ENCODE measurements at regions not wholly inside any gene's neighbourhood (a gene's known extent, or its start where the extent isn't known, plus 50 kb on each side); places are given as distances from the start of the nearest gene placed in this dataset.

DNA sequence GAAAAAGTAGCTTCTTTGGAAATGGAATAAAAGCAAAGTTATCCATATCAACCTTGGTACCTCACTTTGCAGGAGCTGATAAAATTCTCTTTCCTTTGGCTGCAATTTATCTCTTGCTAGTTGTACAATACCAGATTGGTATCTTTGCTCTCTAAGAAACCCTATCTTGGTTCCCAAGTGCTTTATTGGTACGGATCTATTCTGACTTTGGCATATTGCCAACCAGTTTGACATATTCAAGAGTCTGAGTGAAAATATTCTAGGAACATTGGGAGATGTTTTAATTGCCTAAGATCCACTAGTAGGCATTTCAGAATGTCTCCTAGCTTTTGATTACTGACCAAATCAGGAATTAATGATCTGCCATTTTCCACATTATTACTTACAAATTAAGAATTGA lies 167.2 kb upstream of the ATP2B1 start:
- Histone ChIP-seq H3K4me3 (ENCODE audit: low read length) (no peak overlapping the region), H3K9me3 (ENCODE audit: control insufficient read depth, insufficient read depth, low read length) (peaks cover 12% of the 10 kb centered on the region; the same call in 1 of the 2 replicates), H3K9me2 (replicated peaks; ENCODE audit: control insufficient read depth, low read length) (no peaks in the 10 kb centered on the region), H3K36me3 (ENCODE audit: control insufficient read depth, low read length) (peaks cover 4% of the 10 kb centered on the region), H3F3A (ENCODE audit: control insufficient read depth, insufficient read depth) (peaks cover 7% of the 10 kb centered on the region), H3K4me2 (ENCODE audit: low read length) (no peak overlapping the region), H3K27me3 (ENCODE audit: control insufficient read depth, low read length) (no peaks in the 10 kb centered on the region), H3K79me2 (ENCODE audit: control insufficient read depth, low read length) (no peaks in the 10 kb centered on the region), H3K4me1 (ENCODE audit: control insufficient read depth, low read length) (peaks cover 33% of the 10 kb centered on the region), H3K27ac (ENCODE audit: low read depth, low read length) (no peak overlapping the region), H4K20me1 (ENCODE audit: control insufficient read depth, insufficient read depth, low read depth, low read length) (no peaks in the 10 kb centered on the region)
- TF ChIP-seq EZH2phosphoT487 (IDR thresholded peaks at IDR 0.05; ENCODE audit: borderline replicate concordance, low read length) = no peak
- TF ChIP-seq, protein P1, sequence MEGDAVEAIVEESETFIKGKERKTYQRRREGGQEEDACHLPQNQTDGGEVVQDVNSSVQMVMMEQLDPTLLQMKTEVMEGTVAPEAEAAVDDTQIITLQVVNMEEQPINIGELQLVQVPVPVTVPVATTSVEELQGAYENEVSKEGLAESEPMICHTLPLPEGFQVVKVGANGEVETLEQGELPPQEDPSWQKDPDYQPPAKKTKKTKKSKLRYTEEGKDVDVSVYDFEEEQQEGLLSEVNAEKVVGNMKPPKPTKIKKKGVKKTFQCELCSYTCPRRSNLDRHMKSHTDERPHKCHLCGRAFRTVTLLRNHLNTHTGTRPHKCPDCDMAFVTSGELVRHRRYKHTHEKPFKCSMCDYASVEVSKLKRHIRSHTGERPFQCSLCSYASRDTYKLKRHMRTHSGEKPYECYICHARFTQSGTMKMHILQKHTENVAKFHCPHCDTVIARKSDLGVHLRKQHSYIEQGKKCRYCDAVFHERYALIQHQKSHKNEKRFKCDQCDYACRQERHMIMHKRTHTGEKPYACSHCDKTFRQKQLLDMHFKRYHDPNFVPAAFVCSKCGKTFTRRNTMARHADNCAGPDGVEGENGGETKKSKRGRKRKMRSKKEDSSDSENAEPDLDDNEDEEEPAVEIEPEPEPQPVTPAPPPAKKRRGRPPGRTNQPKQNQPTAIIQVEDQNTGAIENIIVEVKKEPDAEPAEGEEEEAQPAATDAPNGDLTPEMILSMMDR (IDR thresholded peaks at IDR 0.05; ENCODE audit: low read depth, low read length, poor library complexity, severe bottlenecking) = no peak

- Histone ChIP-seq H3K27ac (ENCODE audit: low read depth, low read length) (no peak overlapping the region), H3K4me1 (ENCODE audit: control insufficient read depth, low read length) (peaks cover 27% of the 10 kb centered on the region)
These were observed 166.6 kb upstream of the ATP2B1 start for GRCh38 chr12:89875225-89875624.

GRCh38 chr12:89874146-89874545 lies 165.5 kb upstream of the ATP2B1 start:
- TF ChIP-seq EZH2phosphoT487 (IDR thresholded peaks at IDR 0.05; ENCODE audit: borderline replicate concordance, low read length) = no peak
- TF ChIP-seq, protein P1 (IDR thresholded peaks at IDR 0.05; ENCODE audit: low read depth, low read length, poor library complexity, severe bottlenecking) = no peak
- H3F3A ChIP-seq (ENCODE audit: control insufficient read depth, insufficient read depth) = peaks cover 4% of the 10 kb centered on the region; the same call in 1 of the 2 replicates
- peaks cover 16% of the 10 kb centered on the region for H3K4me1 ChIP-seq (ENCODE audit: control insufficient read depth, low read length)
- H3K36me3 ChIP-seq (ENCODE audit: control insufficient read depth, low read length) = peaks cover 4% of the 10 kb centered on the region; the same call in 1 of the 2 replicates
- H3K79me2 ChIP-seq (ENCODE audit: control insufficient read depth, low read length) = no peaks in the 10 kb centered on the region
- H3K9me2 ChIP-seq (replicated peaks; ENCODE audit: control insufficient read depth, low read length) = no peaks in the 10 kb centered on the region
- H3K9me3 ChIP-seq (ENCODE audit: control insufficient read depth, insufficient read depth, low read length) = peaks cover 17% of the 10 kb centered on the region
- H3K4me2 ChIP-seq (ENCODE audit: low read length) = no peak overlapping the region
- H4K20me1 ChIP-seq (ENCODE audit: control insufficient read depth, insufficient read depth, low read depth, low read length) = no peaks in the 10 kb centered on the region
- H3K27me3 ChIP-seq (ENCODE audit: control insufficient read depth, low read length) = no peaks in the 10 kb centered on the region
- no peak overlapping the region for H3K27ac ChIP-seq (ENCODE audit: low read depth, low read length)
- no peak overlapping the region for H3K4me3 ChIP-seq (ENCODE audit: low read length)

More at GRCh38 chr12:89875225-89875624, 166.6 kb upstream of the ATP2B1 start:
- Histone ChIP-seq H3K4me3 (ENCODE audit: low read length) (no peak overlapping the region), H3K79me2 (ENCODE audit: control insufficient read depth, low read length) (no peaks in the 10 kb centered on the region), H4K20me1 (ENCODE audit: control insufficient read depth, insufficient read depth, low read depth, low read length) (no peaks in the 10 kb centered on the region), H3F3A (ENCODE audit: control insufficient read depth, insufficient read depth) (peaks cover 4% of the 10 kb centered on the region; the same call in 1 of the 2 replicates), H3K9me3 (ENCODE audit: control insufficient read depth, insufficient read depth, low read length) (peaks cover 16% of the 10 kb centered on the region), H3K36me3 (ENCODE audit: control insufficient read depth, low read length) (peaks cover 4% of the 10 kb centered on the region; the same call in 1 of the 2 replicates), H3K27me3 (ENCODE audit: control insufficient read depth, low read length) (no peaks in the 10 kb centered on the region), H3K4me2 (ENCODE audit: low read length) (no peak overlapping the region), H3K9me2 (replicated peaks; ENCODE audit: control insufficient read depth, low read length) (no peaks in the 10 kb centered on the region)
- TF ChIP-seq EZH2phosphoT487 (IDR thresholded peaks at IDR 0.05; ENCODE audit: borderline replicate concordance, low read length) = no peak
- TF ChIP-seq, protein P1 (IDR thresholded peaks at IDR 0.05; ENCODE audit: low read depth, low read length, poor library complexity, severe bottlenecking) = no peak
